Fibroblast of skin of right quadriceps (primary cell): ENCODE measurements at regions not wholly inside any gene's neighbourhood (a gene's known extent, or its start where the extent isn't known, plus 50 kb on each side); places are given as distances from the start of the nearest gene placed in this dataset.
A peak's percentile ranks its signal among the peaks of the same experiment; 100 is the strongest.

Experiments used
- DNase-seq: peaks from one replicate; pipeline ENCODE4 v3.0.0-alpha.2; 2013

GRCh38 chr4:176525576-176525975 lies 205.8 kb downstream of the SPCS3 start:
- DNase-seq: no peak

GRCh38 chr4:176526704-176527103 lies 206.9 kb downstream of the SPCS3 start:
- DNase-seq: no peak

- no peak for DNase-seq
These were observed 209.8 kb downstream of the SPCS3 start for GRCh38 chr4:176529574-176529973.

- DNase-seq: peak; percentile 32
These were observed 213.4 kb downstream of the SPCS3 start for GRCh38 chr4:176533159-176533558.

- peak; percentile 82 for DNase-seq
These were observed 214.8 kb downstream of the SPCS3 start for GRCh38 chr4:176534566-176534965.

- peak; percentile 88 for DNase-seq
These were observed 218.6 kb downstream of the SPCS3 start for GRCh38 chr4:176538217-176538925.

- no peak for DNase-seq
These were observed 219.5 kb downstream of the SPCS3 start for GRCh38 chr4:176539091-176539784.

- no peak for DNase-seq
These were observed 220.0 kb downstream of the SPCS3 start for GRCh38 chr4:176539785-176540175.

- DNase-seq: no peak
These were observed 221.0 kb downstream of the SPCS3 start for GRCh38 chr4:176540814-176541213.

- DNase-seq: no peak
These were observed 226.1 kb downstream of the SPCS3 start for GRCh38 chr4:176545872-176546271.

- DNase-seq: no peak
These were observed 227.2 kb downstream of the SPCS3 start for GRCh38 chr4:176546975-176547374.

GRCh38 chr4:176548571-176548970 lies 228.8 kb downstream of the SPCS3 start:
- DNase-seq: peak; percentile 59

GRCh38 chr4:176549161-176549865 lies 229.5 kb downstream of the SPCS3 start:
- peak; percentile 42 for DNase-seq

- DNase-seq: no peak
These were observed 234.1 kb downstream of the VEGFC start for GRCh38 chr4:176558661-176559060.

GRCh38 chr4:176561368-176561767 lies 231.4 kb downstream of the VEGFC start:
- DNase-seq: no peak

- DNase-seq: peak; percentile 61
These were observed 229.1 kb downstream of the VEGFC start for GRCh38 chr4:176563591-176563990.

- no peak for DNase-seq
These were observed 227.7 kb downstream of the VEGFC start for GRCh38 chr4:176565049-176565448.

- no peak for DNase-seq
These were observed 226.0 kb downstream of the VEGFC start for GRCh38 chr4:176566769-176567168.

- no peak for DNase-seq
These were observed 224.5 kb downstream of the VEGFC start for GRCh38 chr4:176568238-176568637.

- no peak for DNase-seq
These were observed 223.4 kb downstream of the VEGFC start for GRCh38 chr4:176569301-176569700.

GRCh38 chr4:176571206-176571605 lies 221.5 kb downstream of the VEGFC start:
- no peak for DNase-seq

- peak; percentile 11 for DNase-seq
These were observed 217.5 kb downstream of the VEGFC start for GRCh38 chr4:176575141-176575730.

- no peak for DNase-seq
These were observed 213.5 kb downstream of the VEGFC start for GRCh38 chr4:176579226-176579625.

- no peak for DNase-seq
These were observed 209.4 kb downstream of the VEGFC start for GRCh38 chr4:176583278-176583677.
